PFSK-1 (cell line): ENCODE measurements at regions not wholly inside any gene's neighbourhood (a gene's known extent, or its start where the extent isn't known, plus 50 kb on each side); places are given as distances from the start of the nearest gene placed in this dataset.

Source experiments
- POLR2AphosphoS5 ChIP-seq: IDR thresholded peaks from 2 replicates; pipeline ENCODE4 v1.6.1; 2012; ENCODE audit warnings: low read depth, mild to moderate bottlenecking, control low read depth, low read length, moderate library complexity
- REST ChIP-seq, 2 experiments: IDR thresholded peaks; 2 replicates each; pipeline versions ENCODE4 v1.6.1 to v1.8.0; 2011 to 2012; ENCODE audit warnings: low read depth in 2 of 2, low read length in 2 of 2, control low read depth in 1 of 2, inconsistent platforms in 1 of 2, mild to moderate bottlenecking in 1 of 2, moderate library complexity in 1 of 2; ENCODE audit not compliant: insufficient read depth in 1 of 2

- TF ChIP-seq POLR2AphosphoS5 (no peak), REST (IDR thresholded peaks at IDR 0.05; ENCODE audit: insufficient read depth in 1 of 2, low read depth in 2 of 2, low read length in 2 of 2) (no peak)
Measured at GRCh38 chr5:165157219-165157618, 1651.8 kb downstream of the MAT2B start.
